Cardiac muscle cell (in vitro differentiated cells and primary cell): ENCODE measurements at regions not wholly inside any gene's neighbourhood (a gene's known extent, or its start where the extent isn't known, plus 50 kb on each side); places are given as distances from the start of the nearest gene placed in this dataset.

Experiments used
- DNase-seq, 2 donors: peaks; one replicate each; pipeline versions ENCODE4 v3.0.0 to v3.0.0-alpha.2; 2010 to 2017; ENCODE audit warnings: low read depth in 1 of 2, low spot score in 1 of 2
- H3K27ac ChIP-seq: fragments of 200-600 bp; sonication (generic); 2 replicates; pipeline ENCODE4 v1.5.1; 2016
- H3K27me3 ChIP-seq: fragments of 200-600 bp; sonication (generic); 2 replicates; pipeline ENCODE4 v1.6.0; 2016; ENCODE audit warnings: control low read depth
- H3K36me3 ChIP-seq: fragments of 200-600 bp; sonication (generic); 2 replicates; pipeline ENCODE4 v1.5.1; 2016; ENCODE audit warnings: control low read depth
- H3K4me1 ChIP-seq: fragments of 200-600 bp; sonication (generic); 2 replicates; pipeline ENCODE4 v1.8.1; 2017; ENCODE audit warnings: low read depth, mild to moderate bottlenecking, mixed run types
- H3K4me3 ChIP-seq: fragments of 200-600 bp; sonication (generic); 2 replicates; pipeline ENCODE4 v1.5.1; 2016; ENCODE audit warnings: mild to moderate bottlenecking
- H3K9me3 ChIP-seq: fragments of 200-600 bp; sonication (generic); 2 replicates; pipeline ENCODE4 v1.5.1; 2017; ENCODE audit warnings: low read depth, mild to moderate bottlenecking, control low read depth
- CTCF ChIP-seq: IDR thresholded peaks from 2 replicates; pipeline ENCODE4 v1.5.1; 2012; ENCODE audit warnings: low read depth, mild to moderate bottlenecking, low read length

- H3K36me3 ChIP-seq = no peaks in the 10 kb centered on the region
- no peak for TF ChIP-seq CTCF
- peak; percentile 4 to 61 for DNase-seq
These were observed 187.5 kb downstream of the ATXN7L3B start for GRCh38 chr12:74725154-74725553.

GRCh38 chr12:74728006-74728405 is 190.4 kb downstream of the ATXN7L3B start:
- TF ChIP-seq CTCF = no peak
- H3K4me3 ChIP-seq = no peak overlapping the region
- H3K4me1 ChIP-seq = no peaks in the 10 kb centered on the region
- H3K9me3 ChIP-seq = no peaks in the 10 kb centered on the region
- H3K27ac ChIP-seq = no peak overlapping the region
- no peak for DNase-seq
- no peaks in the 10 kb centered on the region for H3K27me3 ChIP-seq
- no peaks in the 10 kb centered on the region for H3K36me3 ChIP-seq

More at GRCh38 chr12:74725154-74725553, 187.5 kb downstream of the ATXN7L3B start:
- H3K9me3 ChIP-seq = no peaks in the 10 kb centered on the region
- H3K4me3 ChIP-seq = no peak overlapping the region
- H3K27me3 ChIP-seq = no peaks in the 10 kb centered on the region
- H3K27ac ChIP-seq = no peak overlapping the region
- H3K4me1 ChIP-seq = no peaks in the 10 kb centered on the region

GRCh38 chr12:74732164-74732784 is 194.6 kb downstream of the ATXN7L3B start:
- Histone ChIP-seq H3K4me1 (no peaks in the 10 kb centered on the region), H3K9me3 (no peaks in the 10 kb centered on the region), H3K27ac (no peak overlapping the region), H3K27me3 (no peaks in the 10 kb centered on the region), H3K36me3 (no peaks in the 10 kb centered on the region), H3K4me3 (no peak overlapping the region)
- no peak for DNase-seq
- no peak for TF ChIP-seq CTCF

- Histone ChIP-seq H3K27me3 (no peaks in the 10 kb centered on the region), H3K9me3 (no peaks in the 10 kb centered on the region), H3K4me3 (no peak overlapping the region), H3K4me1 (no peaks in the 10 kb centered on the region), H3K36me3 (no peaks in the 10 kb centered on the region), H3K27ac (no peak overlapping the region)
- peak in 1 of 2 donors; percentile 6 for DNase-seq
- no peak for TF ChIP-seq CTCF
These were observed 195.2 kb downstream of the ATXN7L3B start for GRCh38 chr12:74732826-74733225.

GRCh38 chr12:74741112-74741511 is 203.5 kb downstream of the ATXN7L3B start:
- Histone ChIP-seq H3K27ac (no peak overlapping the region), H3K4me3 (no peak overlapping the region), H3K36me3 (no peaks in the 10 kb centered on the region), H3K4me1 (peaks cover 3% of the 10 kb centered on the region), H3K27me3 (no peaks in the 10 kb centered on the region), H3K9me3 (no peaks in the 10 kb centered on the region)
- TF ChIP-seq CTCF = no peak
- DNase-seq = peak in 1 of 2 donors; percentile 57

- no peak overlapping the region for H3K27ac ChIP-seq
- no peak for DNase-seq
- H3K36me3 ChIP-seq = no peaks in the 10 kb centered on the region
- H3K27me3 ChIP-seq = no peaks in the 10 kb centered on the region
- no peaks in the 10 kb centered on the region for H3K4me1 ChIP-seq
- no peaks in the 10 kb centered on the region for H3K9me3 ChIP-seq
- TF ChIP-seq CTCF = no peak
- no peak overlapping the region for H3K4me3 ChIP-seq
These were observed 209.7 kb downstream of the ATXN7L3B start for GRCh38 chr12:74747305-74747704.
